WTC11 (cell line): ENCODE measurements at regions not wholly inside any gene's neighbourhood (a gene's known extent, or its start where the extent isn't known, plus 50 kb on each side); places are given as distances from the start of the nearest gene placed in this dataset.

Experiments used
- ELF4 ChIP-seq: sonication (generic); formaldehyde crosslinking; IDR thresholded peaks from 2 replicates; pipeline ENCODE4 v1.8.1; 2022; ENCODE audit warnings: low read depth, mild to moderate bottlenecking, moderate library complexity, missing genetic modification reagents
- TF ChIP-seq, protein P1 (sequence below): sonication (generic); formaldehyde crosslinking; conservative IDR thresholded peaks from 2 replicates; pipeline ENCODE4 v1.8.1; 2022; ENCODE audit warnings: mild to moderate bottlenecking, missing genetic modification reagents
- TF ChIP-seq, protein P2 (sequence below): sonication (generic); formaldehyde crosslinking; IDR thresholded peaks from 2 replicates; pipeline ENCODE4 v1.8.0; 2022; ENCODE audit warnings: mild to moderate bottlenecking, missing genetic modification reagents

DNA sequence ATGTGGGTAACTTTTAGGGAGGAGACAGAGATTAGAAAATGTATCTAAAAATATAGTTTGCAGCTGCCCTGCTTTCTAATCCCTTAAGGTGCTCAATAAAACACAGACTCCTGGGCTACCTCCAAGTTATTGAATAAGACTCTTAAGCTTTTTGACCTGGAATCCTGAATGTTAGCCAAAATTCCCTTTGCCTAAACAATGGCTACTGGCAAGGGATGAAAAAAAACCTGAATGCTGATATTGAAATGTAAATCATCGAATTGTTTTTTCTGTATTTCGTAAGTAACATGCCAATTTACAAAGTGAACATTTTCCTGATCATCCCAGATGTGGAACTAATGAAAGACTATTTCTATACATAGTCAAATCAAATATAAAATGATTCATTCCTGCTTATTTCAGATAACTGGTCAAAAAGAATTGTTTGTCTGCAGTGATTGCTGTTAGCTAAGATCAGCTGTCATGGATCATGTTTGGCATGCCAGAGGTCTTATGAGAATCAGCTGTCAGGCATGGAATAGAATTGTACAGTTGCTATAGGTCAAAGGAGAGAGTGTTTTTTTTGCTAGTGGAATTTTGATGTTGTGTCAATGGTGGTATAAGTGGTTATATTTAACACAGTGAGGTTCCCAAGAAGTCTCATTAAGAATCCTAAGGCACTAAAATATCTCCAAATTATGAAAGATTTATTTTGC, 363.6 kb upstream of the CWC22 start:
- TF ChIP-seq, protein P1, sequence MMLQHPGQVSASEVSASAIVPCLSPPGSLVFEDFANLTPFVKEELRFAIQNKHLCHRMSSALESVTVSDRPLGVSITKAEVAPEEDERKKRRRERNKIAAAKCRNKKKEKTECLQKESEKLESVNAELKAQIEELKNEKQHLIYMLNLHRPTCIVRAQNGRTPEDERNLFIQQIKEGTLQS (CRISPR knock-in tag): no peak
- no peak for TF ChIP-seq ELF4 (CRISPR knock-in tag)
- TF ChIP-seq, protein P2, sequence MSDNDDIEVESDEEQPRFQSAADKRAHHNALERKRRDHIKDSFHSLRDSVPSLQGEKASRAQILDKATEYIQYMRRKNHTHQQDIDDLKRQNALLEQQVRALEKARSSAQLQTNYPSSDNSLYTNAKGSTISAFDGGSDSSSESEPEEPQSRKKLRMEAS (CRISPR knock-in tag): no peak
